HUES48 (cell line): ENCODE measurements at regions not wholly inside any gene's neighbourhood (a gene's known extent, or its start where the extent isn't known, plus 50 kb on each side); places are given as distances from the start of the nearest gene placed in this dataset.

Experiments
- H3K27ac ChIP-seq: one replicate; pipeline ENCODE4 v1.7.0; 2013; ENCODE audit warnings: low read depth, low read length, inconsistent platforms
- H3K27me3 ChIP-seq: 2 replicates; pipeline ENCODE4 v1.6.1; 2013; ENCODE audit warnings: mild to moderate bottlenecking, low read length; ENCODE audit not compliant: control insufficient read depth, insufficient read depth
- H3K36me3 ChIP-seq: 2 replicates; pipeline ENCODE4 v1.6.1; 2013; ENCODE audit warnings: low read length; ENCODE audit not compliant: control insufficient read depth, insufficient read depth
- H3K4me1 ChIP-seq: 2 replicates; pipeline ENCODE4 v1.6.1; 2013; ENCODE audit warnings: mild to moderate bottlenecking, low read length; ENCODE audit not compliant: control insufficient read depth, insufficient read depth
- H3K4me3 ChIP-seq: 2 replicates; pipeline ENCODE4 v1.5.1; 2013; ENCODE audit warnings: mild to moderate bottlenecking, low read depth, low read length
- H3K9ac ChIP-seq: 2 replicates; pipeline ENCODE4 v1.6.1; 2013; ENCODE audit warnings: mild to moderate bottlenecking, low read depth, low read length, moderate library complexity
- H3K9me3 ChIP-seq: 2 replicates; pipeline ENCODE4 v1.6.1; 2013; ENCODE audit warnings: low read length; ENCODE audit not compliant: control insufficient read depth, insufficient read depth

GRCh38 chr14:98099527-98099926 is 1172.5 kb downstream of the BCL11B start:
- H3K9ac ChIP-seq: no peak overlapping the region
- H3K4me3 ChIP-seq: no peak overlapping the region
- H3K27me3 ChIP-seq: no peaks in the 10 kb centered on the region
- no peak overlapping the region for H3K27ac ChIP-seq
- no peaks in the 10 kb centered on the region for H3K9me3 ChIP-seq
- no peaks in the 10 kb centered on the region for H3K36me3 ChIP-seq
- no peaks in the 10 kb centered on the region for H3K4me1 ChIP-seq

- Histone ChIP-seq H3K4me1 (no peaks in the 10 kb centered on the region), H3K36me3 (no peaks in the 10 kb centered on the region), H3K9me3 (no peaks in the 10 kb centered on the region), H3K4me3 (no peak overlapping the region), H3K9ac (no peak overlapping the region), H3K27ac (no peak overlapping the region), H3K27me3 (no peaks in the 10 kb centered on the region)
These were observed 1170.7 kb downstream of the BCL11B start for GRCh38 chr14:98101323-98101722.

GRCh38 chr14:98103705-98104104 is 1168.3 kb downstream of the BCL11B start:
- Histone ChIP-seq H3K4me3 (no peak overlapping the region), H3K27ac (no peak overlapping the region), H3K36me3 (no peaks in the 10 kb centered on the region), H3K27me3 (no peaks in the 10 kb centered on the region), H3K9ac (no peak overlapping the region), H3K9me3 (no peaks in the 10 kb centered on the region), H3K4me1 (peaks cover 9% of the 10 kb centered on the region)

- no peak overlapping the region; the same call in 1 of the 2 replicates for H3K4me3 ChIP-seq
- no peaks in the 10 kb centered on the region for H3K9me3 ChIP-seq
- H3K27me3 ChIP-seq: no peaks in the 10 kb centered on the region
- no peaks in the 10 kb centered on the region for H3K36me3 ChIP-seq
- H3K4me1 ChIP-seq: peaks cover 21% of the 10 kb centered on the region
- H3K9ac ChIP-seq: no peak overlapping the region
- H3K27ac ChIP-seq: no peak overlapping the region
These were observed 1162.7 kb downstream of the BCL11B start for GRCh38 chr14:98109326-98109725.

GRCh38 chr14:98112194-98112780 is 1159.7 kb downstream of the BCL11B start:
- H3K9me3 ChIP-seq: no peaks in the 10 kb centered on the region
- no peak overlapping the region for H3K9ac ChIP-seq
- no peaks in the 10 kb centered on the region for H3K27me3 ChIP-seq
- H3K4me3 ChIP-seq: no peak overlapping the region
- H3K4me1 ChIP-seq: peaks cover 21% of the 10 kb centered on the region
- no peak overlapping the region for H3K27ac ChIP-seq
- no peaks in the 10 kb centered on the region for H3K36me3 ChIP-seq

- H3K4me1 ChIP-seq: 0 out of 2 replicates have a peak, but pooled peaks cover 6% of the 10 kb centered on the region
These were observed 1157.7 kb downstream of the BCL11B start for GRCh38 chr14:98114122-98114895.

GRCh38 chr14:98114946-98115345 is 1157.1 kb downstream of the BCL11B start:
- Histone ChIP-seq H3K9me3 (no peaks in the 10 kb centered on the region), H3K9ac (no peak overlapping the region), H3K27ac (no peak overlapping the region), H3K4me1 (no peaks in the 10 kb centered on the region), H3K4me3 (no peak overlapping the region), H3K27me3 (no peaks in the 10 kb centered on the region), H3K36me3 (no peaks in the 10 kb centered on the region)

More at GRCh38 chr14:98114122-98114895, 1157.7 kb downstream of the BCL11B start:
- Histone ChIP-seq H3K36me3 (no peaks in the 10 kb centered on the region), H3K4me3 (no peak overlapping the region), H3K9me3 (no peaks in the 10 kb centered on the region), H3K9ac (no peak overlapping the region), H3K27me3 (no peaks in the 10 kb centered on the region), H3K27ac (no peak overlapping the region)

- H3K4me3 ChIP-seq: no peak overlapping the region
- H3K27me3 ChIP-seq: no peaks in the 10 kb centered on the region
- no peaks in the 10 kb centered on the region for H3K4me1 ChIP-seq
- H3K9ac ChIP-seq: no peak overlapping the region
- H3K9me3 ChIP-seq: no peaks in the 10 kb centered on the region
- H3K36me3 ChIP-seq: no peaks in the 10 kb centered on the region
- H3K27ac ChIP-seq: no peak overlapping the region
These were observed 1153.2 kb downstream of the BCL11B start for GRCh38 chr14:98118749-98119148.

GRCh38 chr14:98119739-98120138 is 1152.3 kb downstream of the BCL11B start:
- H3K27ac ChIP-seq: no peak overlapping the region

GRCh38 chr14:98120831-98121464 is 1151.0 kb downstream of the BCL11B start:
- Histone ChIP-seq H3K9me3 (peaks cover 5% of the 10 kb centered on the region; the same call in 1 of the 2 replicates), H3K27me3 (no peaks in the 10 kb centered on the region), H3K4me3 (no peak overlapping the region), H3K9ac (no peak overlapping the region), H3K36me3 (no peaks in the 10 kb centered on the region), H3K27ac (no peak overlapping the region), H3K4me1 (no peaks in the 10 kb centered on the region)

More at GRCh38 chr14:98119739-98120138, 1152.3 kb downstream of the BCL11B start:
- no peaks in the 10 kb centered on the region for H3K36me3 ChIP-seq
- no peaks in the 10 kb centered on the region for H3K4me1 ChIP-seq
- no peak overlapping the region for H3K9ac ChIP-seq
- H3K27me3 ChIP-seq: no peaks in the 10 kb centered on the region
- H3K4me3 ChIP-seq: no peak overlapping the region
- H3K9me3 ChIP-seq: no peaks in the 10 kb centered on the region

GRCh38 chr14:98122527-98122926 is 1149.5 kb downstream of the BCL11B start:
- Histone ChIP-seq H3K9me3 (peaks cover 7% of the 10 kb centered on the region; the same call in 1 of the 2 replicates), H3K27me3 (no peaks in the 10 kb centered on the region), H3K36me3 (no peaks in the 10 kb centered on the region), H3K4me1 (no peaks in the 10 kb centered on the region), H3K4me3 (no peak overlapping the region), H3K9ac (no peak overlapping the region), H3K27ac (no peak overlapping the region)
